Keratinocyte (primary cell): ENCODE measurements at regions not wholly inside any gene's neighbourhood (a gene's known extent, or its start where the extent isn't known, plus 50 kb on each side); places are given as distances from the start of the nearest gene placed in this dataset.

Experiments used
- DNase-seq: peaks from one replicate; pipeline ENCODE4 v3.0.0-alpha.2; 2011; ENCODE audit warnings: low read depth, missing footprints, low spot score
- FAIRE-seq: peaks from 2 replicates; lab custom pipeline; 2011; peaks lifted over from hg19 to GRCh38; lab: Jason Lieb, UNC
- H2AFZ ChIP-seq: 2 replicates; pipeline ENCODE4 v1.6.0; 2012; ENCODE audit warnings: low read length, control low read depth, inconsistent platforms; ENCODE audit not compliant: control insufficient read depth
- H3K27ac ChIP-seq: 2 replicates; pipeline ENCODE4 v1.5.1; 2011; ENCODE audit warnings: low read length; ENCODE audit not compliant: control insufficient read depth, insufficient read depth
- H3K27me3 ChIP-seq: 3 replicates; pipeline ENCODE4 v1.6.0; 2011; ENCODE audit warnings: low read length; ENCODE audit not compliant: control insufficient read depth, insufficient read depth; ENCODE audit errors: extremely low read depth
- H3K36me3 ChIP-seq, 2 experiments: 2 replicates in 1 of 2; 3 replicates in 1 of 2; pipeline ENCODE4 v1.5.1; 2011; ENCODE audit warnings: low read length in 2 of 2, mild to moderate bottlenecking in 1 of 2; ENCODE audit not compliant: control insufficient read depth in 2 of 2, insufficient read depth in 2 of 2; ENCODE audit errors: extremely low read depth in 1 of 2
- H3K4me1 ChIP-seq: 3 replicates; pipeline ENCODE4 v1.5.1; 2011; ENCODE audit warnings: low read length; ENCODE audit not compliant: control insufficient read depth, insufficient read depth; ENCODE audit errors: extremely low read depth
- H3K4me2 ChIP-seq: 3 replicates; pipeline ENCODE4 v1.6.0; 2011; ENCODE audit warnings: low read depth, low read length; ENCODE audit not compliant: control insufficient read depth, insufficient read depth; ENCODE audit errors: extremely low read depth
- H3K4me3 ChIP-seq, 3 experiments: fragments of 200-600 bp in 1 of 3; sonication (generic) in 1 of 3; 2 replicates in 2 of 3; 3 replicates in 1 of 3; pipeline ENCODE4 v1.5.1; 2011 to 2016; ENCODE audit warnings: low read length in 3 of 3, mild to moderate bottlenecking in 3 of 3, control low read depth in 2 of 3, inconsistent platforms in 1 of 3, low read depth in 1 of 3, mixed read lengths in 1 of 3, mixed run types in 1 of 3, moderate library complexity in 1 of 3; ENCODE audit not compliant: control insufficient read depth in 2 of 3, insufficient read depth in 2 of 3; ENCODE audit errors: extremely low read depth in 1 of 3
- H3K79me2 ChIP-seq: 2 replicates; pipeline ENCODE4 v1.6.0; 2012; ENCODE audit warnings: low read length; ENCODE audit not compliant: control insufficient read depth, insufficient read depth
- H3K9ac ChIP-seq: 3 replicates; pipeline ENCODE4 v1.6.0; 2011; ENCODE audit warnings: low read length; ENCODE audit not compliant: control insufficient read depth, insufficient read depth; ENCODE audit errors: extremely low read depth
- H3K9me1 ChIP-seq: 3 replicates; pipeline ENCODE4 v1.6.0; 2011; ENCODE audit warnings: low read length; ENCODE audit not compliant: control insufficient read depth, insufficient read depth; ENCODE audit errors: extremely low read depth
- H3K9me3 ChIP-seq: 2 replicates; pipeline ENCODE4 v1.5.1; 2012; ENCODE audit warnings: low read depth, low read length; ENCODE audit not compliant: control insufficient read depth
- H4K20me1 ChIP-seq: 3 replicates; pipeline ENCODE4 v1.6.0; 2011; ENCODE audit warnings: low read length; ENCODE audit not compliant: control insufficient read depth, insufficient read depth; ENCODE audit errors: extremely low read depth
- EZH2 ChIP-seq: IDR thresholded peaks from one replicate; pipeline ENCODE4 v1.6.1; 2012; ENCODE audit warnings: inconsistent platforms, mild to moderate bottlenecking, low read length, moderate library complexity
- dilution Hi-C: fragments of 300-500 bp; cut with MboI; formaldehyde crosslinking; loops from one replicate; pipeline ENCODE4 v1.7.0; 2020; ENCODE audit warnings: low sequenced_read_pairs; ENCODE audit not compliant: extremely low pct_ligation_motif_present
- TF ChIP-seq, protein P1 (sequence below), 3 experiments: IDR thresholded peaks in 1 of 3; conservative IDR thresholded peaks in 1 of 3; optimal IDR thresholded peaks in 1 of 3; 2 replicates in 2 of 3; 3 replicates in 1 of 3; pipeline versions ENCODE3 to v1.5.1; 2011; ENCODE audit warnings: low read length in 3 of 3, mild to moderate bottlenecking in 3 of 3, moderate library complexity in 2 of 3, control low read depth in 1 of 3, inconsistent platforms in 1 of 3; ENCODE audit not compliant: insufficient read depth in 2 of 3; ENCODE audit errors: extremely low read depth in 1 of 3

DNA sequence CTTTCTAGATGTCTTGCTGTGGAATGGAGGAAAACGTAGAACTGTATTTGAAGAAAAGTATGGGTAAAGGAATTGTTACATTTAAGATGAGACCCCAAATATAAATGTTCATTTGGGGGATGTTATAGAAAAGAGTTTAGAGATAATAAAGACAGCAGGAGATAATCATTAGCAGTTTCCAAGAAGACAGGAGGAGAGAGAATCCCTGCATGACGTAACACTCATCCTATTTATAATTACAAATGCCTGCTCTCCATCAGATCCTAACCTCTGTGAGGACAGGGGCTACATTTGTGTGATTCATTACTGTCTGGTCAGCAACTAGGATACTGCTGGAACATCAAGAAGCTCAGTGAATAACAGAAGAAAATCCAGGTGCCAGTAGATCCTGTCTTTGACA, 133.0 kb upstream of the HDDC2 start:
- H3K27ac ChIP-seq: no peak overlapping the region
- H3K79me2 ChIP-seq: no peaks in the 10 kb centered on the region
- H3K9ac ChIP-seq: no peak overlapping the region
- H3K9me1 ChIP-seq: no peaks in the 10 kb centered on the region
- no peaks in the 10 kb centered on the region for H3K36me3 ChIP-seq
- dilution Hi-C loops: no loop called here
- H3K4me1 ChIP-seq: no peaks in the 10 kb centered on the region
- H3K4me2 ChIP-seq: no peak overlapping the region
- TF ChIP-seq, protein P1, sequence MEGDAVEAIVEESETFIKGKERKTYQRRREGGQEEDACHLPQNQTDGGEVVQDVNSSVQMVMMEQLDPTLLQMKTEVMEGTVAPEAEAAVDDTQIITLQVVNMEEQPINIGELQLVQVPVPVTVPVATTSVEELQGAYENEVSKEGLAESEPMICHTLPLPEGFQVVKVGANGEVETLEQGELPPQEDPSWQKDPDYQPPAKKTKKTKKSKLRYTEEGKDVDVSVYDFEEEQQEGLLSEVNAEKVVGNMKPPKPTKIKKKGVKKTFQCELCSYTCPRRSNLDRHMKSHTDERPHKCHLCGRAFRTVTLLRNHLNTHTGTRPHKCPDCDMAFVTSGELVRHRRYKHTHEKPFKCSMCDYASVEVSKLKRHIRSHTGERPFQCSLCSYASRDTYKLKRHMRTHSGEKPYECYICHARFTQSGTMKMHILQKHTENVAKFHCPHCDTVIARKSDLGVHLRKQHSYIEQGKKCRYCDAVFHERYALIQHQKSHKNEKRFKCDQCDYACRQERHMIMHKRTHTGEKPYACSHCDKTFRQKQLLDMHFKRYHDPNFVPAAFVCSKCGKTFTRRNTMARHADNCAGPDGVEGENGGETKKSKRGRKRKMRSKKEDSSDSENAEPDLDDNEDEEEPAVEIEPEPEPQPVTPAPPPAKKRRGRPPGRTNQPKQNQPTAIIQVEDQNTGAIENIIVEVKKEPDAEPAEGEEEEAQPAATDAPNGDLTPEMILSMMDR (optimal IDR thresholded peaks at IDR 0.05 in 1 of 3, IDR thresholded peaks at IDR 0.05 in 1 of 3, conservative IDR thresholded peaks at IDR 0.05 in 1 of 3; ENCODE audit: extremely low read depth in 1 of 3, insufficient read depth in 2 of 3, low read length in 3 of 3): no peak
- no peak for TF ChIP-seq EZH2
- DNase-seq (no peak), FAIRE-seq (no peak)
- H3K9me3 ChIP-seq: no peaks in the 10 kb centered on the region
- H2AFZ ChIP-seq: no peak overlapping the region
- no peak overlapping the region for H3K4me3 ChIP-seq
- H3K27me3 ChIP-seq: no peaks in the 10 kb centered on the region
- no peaks in the 10 kb centered on the region for H4K20me1 ChIP-seq

- H3K4me2 ChIP-seq: no peak overlapping the region
- no peaks in the 10 kb centered on the region for H3K36me3 ChIP-seq
- no peak overlapping the region for H3K27ac ChIP-seq
- H3K9me3 ChIP-seq: no peaks in the 10 kb centered on the region
- dilution Hi-C loops: no loop called here
- H3K4me1 ChIP-seq: no peaks in the 10 kb centered on the region
- no peaks in the 10 kb centered on the region for H4K20me1 ChIP-seq
- no peak overlapping the region for H3K9ac ChIP-seq
- TF ChIP-seq, protein P1 (optimal IDR thresholded peaks at IDR 0.05 in 1 of 3, IDR thresholded peaks at IDR 0.05 in 1 of 3, conservative IDR thresholded peaks at IDR 0.05 in 1 of 3; ENCODE audit: extremely low read depth in 1 of 3, insufficient read depth in 2 of 3, low read length in 3 of 3): no peak
- TF ChIP-seq EZH2: no peak
- H3K9me1 ChIP-seq: no peaks in the 10 kb centered on the region
- no peak overlapping the region for H2AFZ ChIP-seq
- H3K27me3 ChIP-seq: no peaks in the 10 kb centered on the region
- DNase-seq (no peak), FAIRE-seq (no peak)
- H3K79me2 ChIP-seq: no peaks in the 10 kb centered on the region
- no peak overlapping the region for H3K4me3 ChIP-seq
Measured at GRCh38 chr6:125439512-125439911, 137.7 kb upstream of the HDDC2 start.
